Renal cortical epithelial cell (primary cell): ENCODE measurements at regions not wholly inside any gene's neighbourhood (a gene's known extent, or its start where the extent isn't known, plus 50 kb on each side); places are given as distances from the start of the nearest gene placed in this dataset.
A peak's percentile ranks its signal among the peaks of the same experiment; 100 is the strongest.
"Not testable (repeated sequence)": the region's sequence is repeated elsewhere in the genome, so short reads cannot be mapped to it uniquely, and the experiment has no call there.

ENCODE experiments used
- DNase-seq: peaks from one replicate; pipeline ENCODE4 v3.0.0-alpha.2; 2011; ENCODE audit warnings: low read depth

- DNase-seq: peak; percentile 25
These were observed 112.5 kb upstream of the NBPF11 start for GRCh38 chr1:148264374-148265276.

GRCh38 chr1:148263906-148264255, 111.8 kb upstream of the NBPF11 start:
- DNase-seq: no peak

DNA sequence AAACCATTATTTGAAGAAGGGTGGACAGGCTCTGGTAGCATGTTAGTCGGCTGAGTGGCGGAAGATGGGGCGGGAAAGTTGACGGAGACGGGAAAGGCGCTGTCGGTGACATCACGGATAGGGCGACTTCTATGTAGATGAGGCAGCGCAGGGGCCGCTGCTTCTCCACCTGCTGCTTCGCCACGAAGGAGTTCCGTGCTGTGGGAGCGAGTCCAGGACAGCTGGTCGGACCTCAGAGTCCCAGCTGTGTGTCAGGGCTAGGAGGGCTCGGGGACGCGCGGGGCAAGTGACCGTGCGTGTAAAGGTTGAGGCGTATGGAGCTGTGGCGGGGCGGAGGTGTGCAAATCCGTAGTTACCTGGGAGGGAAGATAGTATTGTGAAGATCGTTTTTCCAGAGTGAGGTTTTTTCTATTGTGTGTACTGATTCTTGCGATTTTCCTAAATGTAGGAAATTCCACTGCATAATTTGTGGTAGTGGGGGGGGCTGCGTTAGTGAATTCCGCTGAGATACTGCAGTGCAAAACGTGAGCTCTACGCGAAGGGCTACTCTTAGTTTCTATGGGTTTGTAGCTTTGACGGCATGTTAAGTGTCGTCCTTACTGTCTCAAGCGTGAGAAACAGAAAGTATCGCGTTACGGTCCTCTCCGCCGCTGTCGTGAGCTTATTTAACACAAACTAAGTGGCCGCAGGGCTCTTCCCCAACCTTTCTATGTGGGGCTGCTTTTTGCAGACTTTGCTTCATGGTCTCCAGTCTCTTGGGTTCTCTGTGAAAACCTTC, 111.2 kb upstream of the NBPF11 start:
- DNase-seq: peak; percentile 90

DNA sequence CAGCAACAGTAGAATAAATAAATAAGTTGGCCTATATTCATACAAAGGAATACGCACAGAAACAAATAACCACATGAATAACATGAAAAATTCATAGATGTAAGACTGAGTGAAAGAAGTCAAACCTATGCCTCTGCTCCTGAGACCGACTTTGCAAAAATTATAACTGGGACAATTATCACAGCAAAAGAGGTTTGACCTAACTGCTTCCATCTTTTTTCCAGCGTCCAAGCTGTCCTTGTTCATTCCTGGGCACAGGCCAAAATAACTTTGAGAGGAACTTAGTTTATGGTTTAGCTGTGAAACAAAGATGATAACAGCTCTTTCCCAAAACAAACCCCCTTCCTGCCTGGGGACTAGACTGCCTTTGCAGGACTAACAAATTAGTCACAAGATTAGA, 109.6 kb upstream of the NBPF11 start:
- not testable (repeated sequence) for DNase-seq

- DNase-seq: not testable (repeated sequence)
These were observed 105.8 kb upstream of the NBPF11 start for GRCh38 chr1:148257886-148258285.

- not testable (repeated sequence) for DNase-seq
These were observed 102.7 kb upstream of the NBPF11 start for GRCh38 chr1:148254611-148255429.

DNA sequence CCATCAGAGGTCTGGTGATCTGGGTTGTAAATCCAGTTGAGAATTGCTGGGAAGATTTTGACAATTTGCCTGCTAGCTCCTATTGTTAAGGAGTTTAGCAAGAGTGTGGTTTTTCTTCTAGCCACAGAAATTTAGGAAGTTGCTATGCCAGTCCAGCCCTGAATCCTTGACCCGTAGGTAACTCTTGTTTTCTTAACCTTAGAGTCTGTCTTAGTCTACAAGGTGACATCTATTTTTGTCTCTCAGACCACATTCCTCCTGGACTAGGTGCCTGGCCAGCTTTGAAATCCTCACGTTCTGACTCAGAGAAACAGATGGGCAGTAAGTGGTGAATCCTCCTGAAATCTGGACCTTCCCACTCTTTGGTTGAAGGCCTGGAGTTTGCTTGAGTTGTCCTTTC, 101.7 kb upstream of the NBPF11 start:
- peak; percentile 75 for DNase-seq

DNA sequence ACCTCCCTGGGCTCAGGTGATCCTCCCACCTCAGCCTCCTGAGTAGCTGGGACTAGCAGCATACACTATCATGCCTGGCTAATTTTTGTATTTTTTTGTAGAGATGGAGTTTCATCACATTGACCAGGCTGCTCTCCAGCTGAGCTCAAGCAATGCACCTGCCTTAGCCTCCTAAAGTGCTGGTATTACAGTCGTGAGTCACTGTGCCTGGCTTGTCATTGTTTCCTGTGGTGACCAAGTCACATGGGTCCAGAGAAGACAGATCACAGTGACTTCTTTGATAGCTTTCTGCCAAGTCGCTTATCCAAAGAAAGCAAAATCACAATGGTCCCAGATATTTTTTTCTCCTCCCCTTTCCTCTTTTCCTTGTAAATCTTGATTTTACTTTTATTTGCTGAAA, 96.7 kb upstream of the NBPF11 start:
- not testable (repeated sequence) for DNase-seq

DNA sequence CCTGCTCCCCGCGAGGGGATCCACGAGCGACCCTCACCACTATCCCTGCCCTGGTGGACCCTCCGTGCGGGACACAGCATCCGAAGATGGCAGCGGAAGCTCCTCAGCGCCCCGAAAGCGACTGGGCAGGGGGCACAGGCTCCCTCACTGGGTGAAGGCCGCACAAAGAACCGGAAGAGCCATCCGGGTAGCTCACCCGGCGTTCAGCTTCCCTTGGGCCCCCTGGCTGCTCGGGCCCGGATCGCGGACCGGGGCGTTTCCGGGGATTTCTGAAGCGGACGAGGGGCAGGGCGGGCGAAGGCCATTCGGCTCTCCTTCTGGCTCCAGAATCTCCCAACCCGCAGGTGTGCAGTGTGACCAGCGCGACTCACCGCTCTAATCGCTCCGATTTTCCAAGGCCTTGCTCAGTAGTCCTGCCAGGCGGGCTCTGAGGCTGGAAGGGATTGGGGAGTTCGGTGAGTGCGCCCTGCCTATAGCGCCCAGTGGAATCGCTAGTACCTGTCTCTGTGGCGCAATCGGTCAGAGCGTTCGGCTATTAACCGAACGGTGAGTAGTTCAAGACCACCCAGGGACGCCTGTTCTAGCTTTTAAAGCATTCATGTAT, 94.3 kb upstream of the NBPF11 start:
- not testable (repeated sequence) for DNase-seq

DNA sequence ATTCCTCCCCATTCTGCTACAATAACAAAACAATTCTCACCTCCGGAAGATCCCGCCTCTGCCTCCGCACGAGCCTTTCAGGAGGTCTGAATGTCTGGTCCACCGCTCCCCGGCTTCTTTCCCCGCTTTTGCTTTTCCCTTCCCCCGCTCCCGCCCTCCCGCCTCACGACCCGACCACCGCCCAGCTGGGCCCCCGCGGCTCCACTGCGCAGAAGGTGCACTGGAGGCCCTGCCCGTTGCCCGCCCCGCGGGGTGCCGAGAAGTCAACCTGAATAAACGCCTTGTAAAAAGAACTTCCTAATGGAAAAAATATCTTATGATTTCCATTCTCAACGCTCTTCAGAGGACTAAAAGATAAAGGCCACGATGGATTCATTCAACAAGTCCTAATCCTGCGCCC, 93.8 kb upstream of the NBPF11 start:
- DNase-seq: not testable (repeated sequence)

GRCh38 chr1:148245443-148245842, 93.4 kb upstream of the NBPF11 start:
- not testable (repeated sequence) for DNase-seq

GRCh38 chr1:148233250-148233649, 81.2 kb upstream of the NBPF11 start:
- not testable (repeated sequence) for DNase-seq

GRCh38 chr1:148228846-148229245, 76.8 kb upstream of the NBPF11 start:
- DNase-seq: not testable (repeated sequence)

- DNase-seq: not testable (repeated sequence)
These were observed 70.5 kb upstream of the NBPF11 start for GRCh38 chr1:148222399-148223159.

- DNase-seq: not testable (repeated sequence)
These were observed 69.5 kb upstream of the NBPF11 start for GRCh38 chr1:148221593-148221992.

DNA sequence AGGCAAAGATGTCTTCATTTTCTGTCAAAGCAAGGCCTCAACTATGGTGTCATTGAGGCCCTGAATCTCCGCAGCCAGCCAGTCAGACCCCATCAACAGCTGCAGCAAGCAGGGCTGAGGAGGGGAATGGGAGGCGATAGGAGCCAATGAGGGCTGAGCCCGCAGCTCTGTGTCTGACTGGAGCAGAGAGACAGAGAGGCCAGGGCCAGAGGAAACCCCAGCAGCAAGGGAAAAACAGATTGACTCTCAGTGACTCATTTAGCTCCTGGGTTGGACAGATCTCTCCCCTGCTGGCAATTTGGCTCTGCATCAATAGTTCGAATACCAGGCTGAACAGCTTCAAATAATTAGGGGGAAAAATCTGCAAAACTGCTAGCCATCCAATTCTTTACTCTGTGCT, 67.1 kb upstream of the NBPF11 start:
- not testable (repeated sequence) for DNase-seq

DNA sequence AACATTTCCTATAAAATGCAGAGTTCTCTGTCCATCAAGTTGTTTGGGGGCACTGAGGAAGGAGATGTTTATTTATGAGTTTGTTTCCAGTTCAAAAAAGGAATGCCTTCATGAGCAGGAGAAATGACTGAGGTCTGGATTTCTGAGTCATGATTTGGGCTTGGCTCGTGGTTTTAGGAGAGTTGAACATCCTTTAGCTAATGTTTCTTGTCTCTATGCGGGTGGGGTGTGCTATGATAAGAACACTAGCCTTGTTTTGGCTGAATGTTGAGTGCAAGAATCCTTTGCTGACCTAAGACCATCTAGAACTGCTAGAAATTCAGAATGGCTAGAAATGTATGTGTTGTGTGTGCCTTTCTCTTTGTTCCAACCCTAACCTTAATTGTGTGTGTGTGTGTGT, 59.1 kb upstream of the NBPF11 start:
- DNase-seq: not testable (repeated sequence)

DNA sequence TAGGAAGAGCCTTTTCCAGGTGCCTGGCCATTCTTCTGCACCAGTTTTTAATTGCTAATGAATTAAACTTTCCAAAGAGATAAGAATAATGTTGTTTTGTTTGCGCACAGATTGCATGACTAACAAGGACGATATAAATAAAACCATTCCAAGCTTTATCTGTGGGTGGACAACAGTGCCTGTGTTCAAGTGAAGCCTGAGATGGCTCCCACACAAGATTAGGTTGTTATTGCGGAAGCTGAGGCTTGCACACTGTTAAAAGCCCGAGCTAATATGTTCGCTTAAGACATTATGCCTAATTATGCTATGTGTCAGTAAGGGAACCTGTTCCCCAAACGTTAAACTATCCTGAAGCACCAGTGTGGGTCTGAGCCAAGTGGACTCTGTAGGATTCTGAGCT, 58.5 kb upstream of the NBPF11 start:
- not testable (repeated sequence) for DNase-seq

GRCh38 chr1:148210166-148210565, 58.1 kb upstream of the NBPF11 start:
- not testable (repeated sequence) for DNase-seq

DNA sequence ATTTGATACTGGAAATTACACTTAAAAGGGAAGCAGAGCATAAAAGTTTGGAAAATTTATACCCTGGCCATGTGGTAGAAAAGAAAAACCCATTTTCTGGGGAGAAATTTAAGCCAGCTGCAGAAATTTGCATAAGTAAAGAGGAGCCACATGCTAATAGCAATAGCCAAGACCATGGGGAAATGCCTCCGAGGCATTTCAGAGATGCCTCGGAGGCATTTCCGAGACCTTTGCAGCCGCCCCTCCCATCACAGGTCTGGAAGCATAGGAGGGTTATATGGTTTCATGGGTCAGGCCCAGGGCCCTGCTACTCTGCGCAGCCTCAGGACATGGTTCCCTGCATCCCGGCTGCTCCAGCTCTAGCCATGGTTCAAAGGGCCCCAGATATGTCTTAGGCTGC, 49.9 kb upstream of the NBPF11 start:
- not testable (repeated sequence) for DNase-seq
